Endothelial cell (in vitro differentiated cells): ENCODE measurements at regions not wholly inside any gene's neighbourhood (a gene's known extent, or its start where the extent isn't known, plus 50 kb on each side); places are given as distances from the start of the nearest gene placed in this dataset.
"Not testable (repeated sequence)": the region's sequence is repeated elsewhere in the genome, so short reads cannot be mapped to it uniquely, and the experiment has no call there.

Source experiments
- DNase-seq: peaks from one replicate; pipeline ENCODE4 v3.0.0; 2021; ENCODE audit warnings: low spot score
- H3K27ac Mint-ChIP-seq: one replicate; pipeline ENCODE4 v1.8.0; 2021; ENCODE audit warnings: mixed read lengths, inconsistent platforms; ENCODE audit not compliant: unreplicated experiment
- H3K27me3 Mint-ChIP-seq: one replicate; pipeline ENCODE4 v1.8.0; 2021; ENCODE audit warnings: mild to moderate bottlenecking, moderate library complexity, mixed read lengths, inconsistent platforms; ENCODE audit not compliant: unreplicated experiment
- H3K36me3 Mint-ChIP-seq: one replicate; pipeline ENCODE4 v1.8.0; 2021; ENCODE audit warnings: mild to moderate bottlenecking, low read depth, mixed read lengths, inconsistent platforms; ENCODE audit not compliant: unreplicated experiment
- H3K4me1 Mint-ChIP-seq: one replicate; pipeline ENCODE4 v1.8.0; 2021; ENCODE audit warnings: mild to moderate bottlenecking, mixed read lengths, inconsistent platforms; ENCODE audit not compliant: unreplicated experiment
- H3K4me3 Mint-ChIP-seq: one replicate; pipeline ENCODE4 v1.8.0; 2021; ENCODE audit warnings: mild to moderate bottlenecking, mixed read lengths, inconsistent platforms; ENCODE audit not compliant: unreplicated experiment
- H3K9me3 Mint-ChIP-seq: one replicate; pipeline ENCODE4 v1.8.0; 2021; ENCODE audit warnings: mixed read lengths, inconsistent platforms; ENCODE audit not compliant: unreplicated experiment
- TF ChIP-seq, protein P1 (sequence below): fragments of 200-600 bp; sonication (generic); IDR thresholded peaks from one replicate; pipeline ENCODE4 v1.5.0; 2021; ENCODE audit warnings: antibody characterized with exemption; ENCODE audit not compliant: unreplicated experiment

DNA sequence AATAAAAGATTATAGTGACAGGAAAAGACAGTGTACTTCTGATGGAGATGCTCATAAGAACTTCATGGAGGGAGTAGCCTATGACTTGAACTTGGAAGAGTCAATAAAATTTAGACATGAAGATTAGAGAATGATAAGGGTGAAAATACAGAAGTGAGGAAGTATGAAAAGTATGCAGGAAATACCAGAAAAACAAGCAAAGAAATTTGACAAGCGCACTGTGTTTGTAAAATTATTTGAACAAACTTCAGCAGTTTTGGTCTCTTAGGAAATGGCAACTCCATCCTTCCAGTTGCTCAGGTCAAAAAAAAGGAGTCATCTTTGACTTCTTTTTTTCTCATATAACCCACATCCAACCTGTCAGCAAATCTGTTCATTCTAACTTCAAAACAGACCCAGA is 864.0 kb upstream of the ZEB2 start:
- no peaks in the 10 kb centered on the region for H3K9me3 Mint-ChIP-seq
- H3K27me3 Mint-ChIP-seq: no peaks in the 10 kb centered on the region
- TF ChIP-seq, protein P1, sequence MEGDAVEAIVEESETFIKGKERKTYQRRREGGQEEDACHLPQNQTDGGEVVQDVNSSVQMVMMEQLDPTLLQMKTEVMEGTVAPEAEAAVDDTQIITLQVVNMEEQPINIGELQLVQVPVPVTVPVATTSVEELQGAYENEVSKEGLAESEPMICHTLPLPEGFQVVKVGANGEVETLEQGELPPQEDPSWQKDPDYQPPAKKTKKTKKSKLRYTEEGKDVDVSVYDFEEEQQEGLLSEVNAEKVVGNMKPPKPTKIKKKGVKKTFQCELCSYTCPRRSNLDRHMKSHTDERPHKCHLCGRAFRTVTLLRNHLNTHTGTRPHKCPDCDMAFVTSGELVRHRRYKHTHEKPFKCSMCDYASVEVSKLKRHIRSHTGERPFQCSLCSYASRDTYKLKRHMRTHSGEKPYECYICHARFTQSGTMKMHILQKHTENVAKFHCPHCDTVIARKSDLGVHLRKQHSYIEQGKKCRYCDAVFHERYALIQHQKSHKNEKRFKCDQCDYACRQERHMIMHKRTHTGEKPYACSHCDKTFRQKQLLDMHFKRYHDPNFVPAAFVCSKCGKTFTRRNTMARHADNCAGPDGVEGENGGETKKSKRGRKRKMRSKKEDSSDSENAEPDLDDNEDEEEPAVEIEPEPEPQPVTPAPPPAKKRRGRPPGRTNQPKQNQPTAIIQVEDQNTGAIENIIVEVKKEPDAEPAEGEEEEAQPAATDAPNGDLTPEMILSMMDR: no peak
- no peak for DNase-seq
- H3K36me3 Mint-ChIP-seq: no peaks in the 10 kb centered on the region
- no peaks in the 10 kb centered on the region for H3K4me1 Mint-ChIP-seq
- H3K27ac Mint-ChIP-seq: no peak overlapping the region
- H3K4me3 Mint-ChIP-seq: no peak overlapping the region

DNA sequence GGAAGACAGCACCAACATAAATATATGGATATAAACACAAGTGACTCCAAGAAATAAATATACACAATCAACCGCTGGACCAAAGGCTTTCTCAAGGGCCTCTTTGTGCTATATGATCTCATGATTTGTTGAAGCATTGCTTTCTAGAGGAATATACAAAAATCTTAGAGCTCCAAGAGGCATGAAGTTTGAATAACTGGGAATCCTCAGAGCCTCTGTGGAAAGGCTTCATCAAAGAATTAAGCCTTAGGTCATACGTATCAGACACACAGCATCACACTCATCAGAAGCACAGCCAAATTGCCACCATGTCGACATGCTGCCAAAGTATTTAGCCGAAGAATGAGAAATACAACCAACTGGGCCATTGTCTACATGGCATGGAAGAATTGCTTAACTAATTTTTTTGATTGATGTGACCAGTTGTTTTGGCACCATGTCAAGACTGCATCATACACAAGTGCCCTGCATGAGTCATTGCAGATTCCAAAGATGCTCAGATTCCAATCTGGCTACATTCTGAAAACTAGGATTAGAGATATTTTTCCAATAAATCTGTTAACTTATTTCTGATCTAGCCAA is 860.6 kb upstream of the ZEB2 start:
- H3K4me3 Mint-ChIP-seq: no peak overlapping the region
- H3K4me1 Mint-ChIP-seq: no peaks in the 10 kb centered on the region
- H3K9me3 Mint-ChIP-seq: no peaks in the 10 kb centered on the region
- TF ChIP-seq, protein P1: no peak
- no peak for DNase-seq
- H3K27me3 Mint-ChIP-seq: no peaks in the 10 kb centered on the region
- H3K27ac Mint-ChIP-seq: no peak overlapping the region
- H3K36me3 Mint-ChIP-seq: no peaks in the 10 kb centered on the region

DNA sequence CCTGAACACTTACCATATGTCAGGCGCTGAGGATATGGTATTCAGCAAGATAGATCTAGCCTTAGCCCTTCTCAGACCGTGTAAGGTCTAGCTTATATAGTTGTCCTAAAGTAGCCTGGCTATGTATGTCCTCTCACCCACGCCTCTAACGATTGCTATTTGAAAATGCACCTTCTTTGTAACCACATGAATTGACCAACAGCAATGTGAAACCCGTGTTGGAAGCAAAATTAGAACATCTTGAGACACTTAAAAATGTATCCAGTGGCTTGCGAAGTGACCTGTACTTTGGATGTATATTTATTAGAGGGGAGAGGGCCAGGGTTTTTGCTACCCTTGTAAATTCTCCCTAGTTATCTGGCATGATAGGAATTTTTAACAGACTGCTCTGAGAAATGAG is 860.0 kb upstream of the ZEB2 start:
- H3K27ac Mint-ChIP-seq: no peak overlapping the region
- no peaks in the 10 kb centered on the region for H3K27me3 Mint-ChIP-seq
- no peak for DNase-seq
- no peaks in the 10 kb centered on the region for H3K36me3 Mint-ChIP-seq
- H3K4me3 Mint-ChIP-seq: no peak overlapping the region
- TF ChIP-seq, protein P1: no peak
- no peaks in the 10 kb centered on the region for H3K4me1 Mint-ChIP-seq
- H3K9me3 Mint-ChIP-seq: no peaks in the 10 kb centered on the region

DNA sequence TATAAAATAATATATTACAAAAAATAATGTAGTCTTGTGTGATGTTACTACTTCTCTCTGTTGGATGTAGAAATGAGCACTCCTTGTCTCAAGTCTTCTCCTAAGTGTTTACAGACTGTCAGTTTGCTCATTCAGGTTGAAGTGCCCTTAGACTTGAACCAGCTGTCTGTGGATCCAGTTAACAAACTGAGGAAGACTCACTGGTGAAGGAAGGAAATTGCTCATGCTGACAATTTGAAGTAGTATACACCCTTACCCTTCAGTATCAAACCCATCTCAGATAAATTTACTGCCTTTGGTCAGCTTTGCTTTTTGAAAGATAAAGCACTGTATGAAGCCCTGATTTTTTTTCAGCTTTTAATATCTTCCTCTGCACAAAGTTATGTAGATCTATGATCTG is 854.2 kb upstream of the ZEB2 start:
- peaks cover 2% of the 10 kb centered on the region for H3K27me3 Mint-ChIP-seq
- H3K4me1 Mint-ChIP-seq: peaks cover 8% of the 10 kb centered on the region
- no peaks in the 10 kb centered on the region for H3K9me3 Mint-ChIP-seq
- no peak overlapping the region for H3K4me3 Mint-ChIP-seq
- no peak overlapping the region for H3K27ac Mint-ChIP-seq
- no peaks in the 10 kb centered on the region for H3K36me3 Mint-ChIP-seq
- DNase-seq: no peak
- TF ChIP-seq, protein P1: no peak

DNA sequence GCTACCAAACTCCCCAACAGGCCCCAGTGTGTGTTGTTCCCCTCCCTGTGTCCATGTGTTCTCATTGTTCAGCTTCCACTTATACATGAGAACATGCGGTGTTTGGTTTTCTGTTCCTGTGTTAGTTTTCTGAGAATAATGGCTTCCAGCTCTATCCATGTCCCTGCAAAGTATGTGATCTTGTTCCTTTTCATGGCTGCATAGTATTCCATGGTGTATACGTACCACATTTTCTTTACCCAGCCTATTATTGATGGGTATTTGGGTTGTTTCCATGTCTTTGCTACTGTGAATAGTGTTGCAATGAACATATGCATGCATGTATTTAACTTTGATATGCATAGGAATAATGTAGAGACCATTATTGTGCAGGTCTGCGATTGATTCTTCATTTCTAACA is 847.4 kb upstream of the ZEB2 start:
- not testable (repeated sequence) for H3K27me3 Mint-ChIP-seq, H3K4me3 Mint-ChIP-seq, H3K36me3 Mint-ChIP-seq, H3K27ac Mint-ChIP-seq, DNase-seq, H3K9me3 Mint-ChIP-seq
- peaks cover 23% of the 10 kb centered on the region for H3K4me1 Mint-ChIP-seq
